Uterus (tissue), 2 donors: ENCODE measurements at regions not wholly inside any gene's neighbourhood (a gene's known extent, or its start where the extent isn't known, plus 50 kb on each side); places are given as distances from the start of the nearest gene placed in this dataset.

Source experiments
- CTCF ChIP-seq, 4 experiments: fragments of 200-600 bp in 2 of 4; fragments of 450-650 bp in 2 of 4; sonication (generic) in 2 of 4; IDR thresholded peaks; one replicate each; pipeline ENCODE4 v1.5.1; 2016 to 2019; ENCODE audit warnings: antibody characterized with exemption in 4 of 4, mild to moderate bottlenecking in 2 of 4, moderate library complexity in 1 of 4
- POLR2A ChIP-seq, 2 donors: fragments of 450-650 bp; IDR thresholded peaks; one replicate each; pipeline ENCODE4 v1.6.1; 2016; ENCODE audit warnings: antibody characterized with exemption in 2 of 2, mild to moderate bottlenecking in 1 of 2, moderate library complexity in 1 of 2

GRCh38 chr18:56083523-56084287 lies 495.7 kb upstream of the TCF4 start:
- TF ChIP-seq CTCF (IDR thresholded peaks at IDR 0.05) (no peak), POLR2A (IDR thresholded peaks at IDR 0.05) (no peak)
